ENCODE measurements at regions not wholly inside any gene's neighbourhood (a gene's known extent, or its start where the extent isn't known, plus 50 kb on each side); places are given as distances from the start of the nearest gene placed in this dataset.

GRCh38 chr4:36757580-36758311 lies 476.3 kb downstream of the DTHD1 start:
- intact Hi-C loops (cut with micrococcal nuclease): no loop called here
- H3K27ac ChIP-seq (ENCODE audit: insufficient read depth, low read depth, low read length): no peak overlapping the region
- no peak for TF ChIP-seq POLR2AphosphoS5 (IDR thresholded peaks at IDR 0.05; ENCODE audit: insufficient read depth, low read depth, low read length)
- TF ChIP-seq CTCF (IDR thresholded peaks at IDR 0.05; ENCODE audit: extremely low read depth in 1 of 2, insufficient read depth in 1 of 2, low read depth in 1 of 2, low read length in 2 of 2): no peak
- no peak for TF ChIP-seq MYC (IDR thresholded peaks at IDR 0.05; ENCODE audit: low read depth, low read length)
- TF ChIP-seq EZH2 (IDR thresholded peaks at IDR 0.05; ENCODE audit: borderline replicate concordance, low read depth, low read length, severe bottlenecking): no peak
- no peak for TF ChIP-seq GATA2 (IDR thresholded peaks at IDR 0.05; ENCODE audit: insufficient read depth, insufficient read length, low read depth, low read length)
- TF ChIP-seq JUN (IDR thresholded peaks at IDR 0.05; ENCODE audit: borderline replicate concordance, insufficient read depth, insufficient read length, low read depth): no peak
- TF ChIP-seq FOS (IDR thresholded peaks at IDR 0.05; ENCODE audit: borderline replicate concordance, insufficient read depth, low read length): no peak
- TF ChIP-seq MAX (IDR thresholded peaks at IDR 0.05; ENCODE audit: insufficient read depth, insufficient read length): no peak
- no peak for TF ChIP-seq POLR2A (IDR thresholded peaks at IDR 0.05; ENCODE audit: low read depth, low read length)
- no peak overlapping the region for H3K4me3 ChIP-seq (replicated peaks in 1 of 3; ENCODE audit: insufficient read depth in 1 of 3, low read depth in 1 of 3, low read length in 3 of 3)
- no peak overlapping the region for H3K9ac ChIP-seq (replicated peaks; ENCODE audit: extremely low read depth, insufficient read depth, low read length)
- FAIRE-seq (no peak), DNase-seq (ENCODE audit: low read depth, low spot score) (no peak)
- dilution Hi-C loops (cut with MboI; ENCODE audit: extremely low pct_ligation_motif_present, low sequenced_read_pairs): no loop called here
- H3K27me3 ChIP-seq (ENCODE audit: control insufficient read depth in 2 of 2, insufficient read depth in 2 of 2, low read length in 2 of 2): no peaks in the 10 kb centered on the region
- H3K4me1 ChIP-seq (ENCODE audit: control insufficient read depth, extremely low read depth, insufficient read depth, low read length): no peaks in the 10 kb centered on the region
- peaks cover 3% of the 10 kb centered on the region for H3K9me3 ChIP-seq (replicated peaks; ENCODE audit: control insufficient read depth, insufficient read depth, low read length)
- no peaks in the 10 kb centered on the region for H3K36me3 ChIP-seq (ENCODE audit: control insufficient read depth in 2 of 2, extremely low read depth in 1 of 2, insufficient read depth in 2 of 2, low read length in 2 of 2)
- no peaks in the 10 kb centered on the region for H3K79me2 ChIP-seq (ENCODE audit: control insufficient read depth, insufficient read depth, low read length)
- H3K4me2 ChIP-seq (ENCODE audit: insufficient read depth, low read length): no peak overlapping the region
- ChIA-PET CTCF (no interaction called here), POLR2A (no interaction called here)
- H3K9me1 ChIP-seq (replicated peaks; ENCODE audit: control insufficient read depth, extremely low read depth, insufficient read depth, low read length): no peaks in the 10 kb centered on the region
- no peak overlapping the region for H2AFZ ChIP-seq (ENCODE audit: low read depth, low read length)
- no TSS peak for BruUV-seq (replicated peaks)
- H4K20me1 ChIP-seq (replicated peaks; ENCODE audit: control insufficient read depth, extremely low read depth, insufficient read depth, low read length): no peaks in the 10 kb centered on the region
